ENCODE measurements at regions not wholly inside any gene's neighbourhood (a gene's known extent, or its start where the extent isn't known, plus 50 kb on each side); places are given as distances from the start of the nearest gene placed in this dataset.

GRCh38 chr7:145645135-145645515 is 471.5 kb upstream of the CNTNAP2 start:
- no peak for DNase-seq (ENCODE audit: low spot score)

- DNase-seq (ENCODE audit: low spot score) = no peak
Measured at GRCh38 chr7:145644426-145645134, 472.0 kb upstream of the CNTNAP2 start.

GRCh38 chr7:145643981-145644380 is 472.6 kb upstream of the CNTNAP2 start:
- DNase-seq (ENCODE audit: low spot score) = no peak

GRCh38 chr7:145633513-145633912 is 483.1 kb upstream of the CNTNAP2 start:
- DNase-seq (ENCODE audit: low spot score) = no peak

GRCh38 chr7:145624618-145625017 is 492.0 kb upstream of the CNTNAP2 start:
- DNase-seq (ENCODE audit: low spot score) = no peak

- no peak for DNase-seq (ENCODE audit: low spot score)
Measured at GRCh38 chr7:145605963-145606362, 510.6 kb upstream of the CNTNAP2 start.

- DNase-seq (ENCODE audit: low spot score) = no peak
Measured at GRCh38 chr7:145599376-145599775, 517.2 kb upstream of the CNTNAP2 start.

- no peak for DNase-seq (ENCODE audit: low spot score)
Measured at GRCh38 chr7:145584401-145584800, 532.2 kb upstream of the CNTNAP2 start.

GRCh38 chr7:145582742-145583303 is 533.8 kb upstream of the CNTNAP2 start:
- DNase-seq (ENCODE audit: low spot score) = no peak

- DNase-seq (ENCODE audit: low spot score) = no peak
Measured at GRCh38 chr7:145557805-145558204, 558.8 kb upstream of the CNTNAP2 start.

- no peak for DNase-seq (ENCODE audit: low spot score)
Measured at GRCh38 chr7:145543242-145543641, 573.4 kb upstream of the CNTNAP2 start.

- DNase-seq (ENCODE audit: low spot score) = no peak
Measured at GRCh38 chr7:145539910-145540309, 576.7 kb upstream of the CNTNAP2 start.

GRCh38 chr7:145534301-145534700 is 582.3 kb upstream of the CNTNAP2 start:
- DNase-seq (ENCODE audit: low spot score) = no peak

GRCh38 chr7:145520284-145520683 is 596.3 kb upstream of the CNTNAP2 start:
- no peak for DNase-seq (ENCODE audit: low spot score)

GRCh38 chr7:145511004-145511403 is 605.6 kb upstream of the CNTNAP2 start:
- no peak for DNase-seq (ENCODE audit: low spot score)

GRCh38 chr7:145497911-145498525 is 618.6 kb upstream of the CNTNAP2 start:
- no peak for DNase-seq (ENCODE audit: low spot score)

GRCh38 chr7:145490356-145490755 is 626.2 kb upstream of the CNTNAP2 start:
- DNase-seq (ENCODE audit: low spot score) = no peak

GRCh38 chr7:145489609-145490008 is 627.0 kb upstream of the CNTNAP2 start:
- no peak for DNase-seq (ENCODE audit: low spot score)

GRCh38 chr7:145488816-145489215 is 627.8 kb upstream of the CNTNAP2 start:
- no peak for DNase-seq (ENCODE audit: low spot score)

GRCh38 chr7:145481985-145482384 is 634.6 kb upstream of the CNTNAP2 start:
- no peak for DNase-seq (ENCODE audit: low spot score)

GRCh38 chr7:145478541-145478940 is 638.1 kb upstream of the CNTNAP2 start:
- DNase-seq (ENCODE audit: low spot score) = no peak

- no peak for DNase-seq (ENCODE audit: low spot score)
Measured at GRCh38 chr7:145474009-145474686, 638.3 kb upstream of the TPK1 start.

GRCh38 chr7:145471883-145472282 is 636.0 kb upstream of the TPK1 start:
- DNase-seq (ENCODE audit: low spot score) = no peak
